Testis (tissue), 2 donors: ENCODE measurements at regions not wholly inside any gene's neighbourhood (a gene's known extent, or its start where the extent isn't known, plus 50 kb on each side); places are given as distances from the start of the nearest gene placed in this dataset.

Source experiments
- DNase-seq: peaks from one replicate; pipeline ENCODE4 v3.0.0-alpha.2; 2019
- H3K27ac ChIP-seq, 2 donors: fragments of 200-600 bp; sonication (generic); one replicate each; pipeline ENCODE4 v1.5.1; 2019
- H3K27me3 ChIP-seq: fragments of 200-600 bp; sonication (generic); one replicate; pipeline ENCODE4 v1.5.1; 2019
- H3K36me3 ChIP-seq: fragments of 200-600 bp; sonication (generic); one replicate; pipeline ENCODE4 v1.5.1; 2017; ENCODE audit warnings: low read depth; ENCODE audit errors: missing control alignments
- H3K4me1 ChIP-seq: fragments of 200-600 bp; sonication (generic); one replicate; pipeline ENCODE4 v1.5.1; 2019
- H3K4me3 ChIP-seq, 2 donors: fragments of 200-600 bp; sonication (generic); one replicate each; pipeline ENCODE4 v1.5.1; 2017 to 2019
- H3K9me3 ChIP-seq: fragments of 200-600 bp; sonication (generic); one replicate; pipeline ENCODE4 v1.5.1; 2017
- POLR2A ChIP-seq: fragments of 450-650 bp; IDR thresholded peaks from one replicate; pipeline ENCODE4 v1.6.1; 2017; ENCODE audit warnings: antibody characterized with exemption, mild to moderate bottlenecking, moderate library complexity
- WGBS, 2 donors: methylation state at CpG; one replicate each; pipeline ENCODE4 v1.1.5; 2018; 5-methylcytosine and 5-hydroxymethylcytosine counted together
- intact Hi-C: fragments of 100-400 bp; cut with DNase I; formaldehyde crosslinking; loops from one replicate; pipeline ENCODE4 v1.15.1; 2023; ENCODE audit warnings: low total_unique reads
- TF ChIP-seq, protein P1 (sequence below), 3 experiments: fragments of 450-650 bp in 2 of 3; fragments of 200-600 bp in 1 of 3; sonication (generic) in 1 of 3; IDR thresholded peaks; one replicate each; pipeline ENCODE4 v1.5.1; 2016 to 2019; ENCODE audit warnings: antibody characterized with exemption in 3 of 3, mild to moderate bottlenecking in 2 of 3, moderate library complexity in 1 of 3

DNA sequence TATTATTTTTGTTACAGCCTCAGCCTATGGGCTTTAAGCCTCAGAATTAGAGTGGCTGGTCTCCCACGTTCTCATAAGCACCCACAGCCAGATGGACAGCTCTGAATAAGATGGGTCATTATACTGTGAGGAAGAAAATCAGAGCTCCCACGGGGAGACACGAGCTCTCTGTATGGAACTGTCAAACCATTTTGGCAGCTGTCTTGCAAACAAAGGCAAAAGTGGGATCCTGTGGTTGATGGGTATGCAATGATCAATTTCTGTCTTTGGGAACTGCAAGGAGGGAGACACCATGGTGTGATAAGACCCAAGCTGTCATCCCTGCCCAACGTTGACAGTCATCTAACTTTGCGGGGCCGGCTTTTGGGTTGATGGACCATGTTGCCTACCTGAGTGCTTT, 614.3 kb downstream of the TYW1 start:
- Histone ChIP-seq H3K36me3 (no peaks in the 10 kb centered on the region), H3K4me1 (no peaks in the 10 kb centered on the region), H3K9me3 (no peaks in the 10 kb centered on the region), H3K27ac (no peak overlapping the region), H3K4me3 (no peak overlapping the region), H3K27me3 (no peaks in the 10 kb centered on the region)
- intact Hi-C loops = no loop called here
- TF ChIP-seq POLR2A = no peak
- TF ChIP-seq, protein P1, sequence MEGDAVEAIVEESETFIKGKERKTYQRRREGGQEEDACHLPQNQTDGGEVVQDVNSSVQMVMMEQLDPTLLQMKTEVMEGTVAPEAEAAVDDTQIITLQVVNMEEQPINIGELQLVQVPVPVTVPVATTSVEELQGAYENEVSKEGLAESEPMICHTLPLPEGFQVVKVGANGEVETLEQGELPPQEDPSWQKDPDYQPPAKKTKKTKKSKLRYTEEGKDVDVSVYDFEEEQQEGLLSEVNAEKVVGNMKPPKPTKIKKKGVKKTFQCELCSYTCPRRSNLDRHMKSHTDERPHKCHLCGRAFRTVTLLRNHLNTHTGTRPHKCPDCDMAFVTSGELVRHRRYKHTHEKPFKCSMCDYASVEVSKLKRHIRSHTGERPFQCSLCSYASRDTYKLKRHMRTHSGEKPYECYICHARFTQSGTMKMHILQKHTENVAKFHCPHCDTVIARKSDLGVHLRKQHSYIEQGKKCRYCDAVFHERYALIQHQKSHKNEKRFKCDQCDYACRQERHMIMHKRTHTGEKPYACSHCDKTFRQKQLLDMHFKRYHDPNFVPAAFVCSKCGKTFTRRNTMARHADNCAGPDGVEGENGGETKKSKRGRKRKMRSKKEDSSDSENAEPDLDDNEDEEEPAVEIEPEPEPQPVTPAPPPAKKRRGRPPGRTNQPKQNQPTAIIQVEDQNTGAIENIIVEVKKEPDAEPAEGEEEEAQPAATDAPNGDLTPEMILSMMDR (IDR thresholded peaks at IDR 0.05) = no peak
- no peak for DNase-seq
- 81 to 85% methylated on average over 6 of the region's 6 CpGs for WGBS, 2 donors

DNA sequence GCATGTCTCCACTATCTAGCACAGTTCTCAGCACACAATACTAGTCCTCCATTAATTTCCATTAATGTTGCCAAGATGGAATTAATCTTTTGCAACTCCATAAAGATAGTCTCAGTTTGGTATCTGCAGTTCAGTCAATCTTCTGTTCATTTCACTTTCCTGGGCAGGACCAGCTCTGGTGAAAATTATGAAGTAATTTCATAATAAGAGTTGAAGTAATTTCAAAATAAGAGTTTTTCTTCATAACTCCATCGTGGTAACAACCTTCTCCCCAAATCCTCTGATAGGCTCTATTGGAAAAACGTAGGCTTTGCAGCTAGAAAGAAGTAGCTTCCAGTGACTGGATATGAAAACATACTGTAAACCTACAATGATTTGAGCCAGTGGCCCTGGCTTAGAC, 618.2 kb downstream of the TYW1 start:
- no peaks in the 10 kb centered on the region for H3K36me3 ChIP-seq
- intact Hi-C loops = no loop called here
- 62 to 67% methylated on average over 2 of the region's 2 CpGs for WGBS, 2 donors
- no peak overlapping the region for H3K27ac ChIP-seq
- H3K4me1 ChIP-seq = no peaks in the 10 kb centered on the region
- H3K27me3 ChIP-seq = no peaks in the 10 kb centered on the region
- H3K9me3 ChIP-seq = no peaks in the 10 kb centered on the region
- DNase-seq = no peak
- no peak for TF ChIP-seq POLR2A
- TF ChIP-seq, protein P1 (IDR thresholded peaks at IDR 0.05) = no peak
- H3K4me3 ChIP-seq = no peak overlapping the region

DNA sequence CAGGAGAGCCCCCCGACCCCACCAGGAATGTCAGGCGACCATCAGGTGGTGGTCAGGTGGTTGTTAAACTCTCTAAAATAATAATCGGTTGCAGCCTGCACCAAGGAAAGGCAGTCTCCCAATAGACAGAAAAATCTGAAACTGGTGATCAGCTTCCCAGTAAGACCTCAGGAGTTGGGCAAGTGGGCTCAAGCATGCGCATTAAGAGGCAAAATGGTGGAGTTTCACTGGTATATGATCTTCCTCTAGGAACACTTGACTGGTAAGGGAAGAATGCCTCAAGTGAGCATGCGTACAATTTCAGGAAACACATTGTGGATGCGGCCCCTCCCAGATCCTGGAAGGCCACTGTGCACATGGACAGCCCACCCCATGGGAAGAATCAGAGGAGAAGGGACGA, 619.9 kb downstream of the TYW1 start:
- no peaks in the 10 kb centered on the region for H3K9me3 ChIP-seq
- intact Hi-C loops = no loop called here
- WGBS, 2 donors = 87 to 92% methylated on average over 7 of the region's 7 CpGs
- H3K4me3 ChIP-seq = no peak overlapping the region
- H3K27ac ChIP-seq = no peak overlapping the region
- DNase-seq = no peak
- no peaks in the 10 kb centered on the region for H3K27me3 ChIP-seq
- H3K36me3 ChIP-seq = no peaks in the 10 kb centered on the region
- TF ChIP-seq, protein P1 (IDR thresholded peaks at IDR 0.05) = no peak
- no peak for TF ChIP-seq POLR2A
- no peaks in the 10 kb centered on the region for H3K4me1 ChIP-seq

DNA sequence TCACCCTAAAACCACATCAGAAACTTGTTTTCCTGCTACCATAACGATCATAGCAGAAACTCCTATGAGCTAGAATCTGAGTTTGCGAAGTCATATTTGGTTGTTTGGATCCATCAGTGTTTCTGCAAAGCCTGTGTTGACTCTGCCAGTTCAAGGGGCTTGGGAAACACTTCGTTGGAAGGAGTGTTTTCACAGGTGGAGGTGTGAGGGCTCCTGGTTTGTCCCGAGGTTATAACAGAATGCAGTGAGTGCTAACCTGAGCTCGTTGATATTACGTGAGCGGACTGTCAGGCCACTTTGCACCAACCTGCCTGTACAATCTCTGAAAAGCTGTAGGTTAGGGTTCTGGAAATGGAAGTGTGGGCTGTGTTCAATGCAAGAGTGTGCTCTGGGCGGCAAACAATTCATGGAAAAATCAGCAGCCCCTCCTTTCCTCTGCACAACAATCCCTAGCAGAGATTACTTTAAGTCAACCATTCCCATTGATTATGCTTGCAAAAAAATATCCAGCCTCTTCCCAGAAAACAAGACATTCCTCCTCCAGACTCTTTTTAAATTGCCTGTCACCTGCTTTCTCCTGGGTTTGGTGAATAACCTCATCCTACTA, 622.0 kb downstream of the TYW1 start:
- Histone ChIP-seq H3K27me3 (no peaks in the 10 kb centered on the region), H3K4me3 (no peak overlapping the region), H3K4me1 (no peaks in the 10 kb centered on the region), H3K9me3 (no peaks in the 10 kb centered on the region), H3K36me3 (no peaks in the 10 kb centered on the region), H3K27ac (no peak overlapping the region)
- no peak for DNase-seq
- intact Hi-C loops = no loop called here
- no peak for TF ChIP-seq POLR2A
- TF ChIP-seq, protein P1 (IDR thresholded peaks at IDR 0.05) = no peak
- 79% methylated on average over 8 of the region's 8 CpGs for WGBS, 2 donors

DNA sequence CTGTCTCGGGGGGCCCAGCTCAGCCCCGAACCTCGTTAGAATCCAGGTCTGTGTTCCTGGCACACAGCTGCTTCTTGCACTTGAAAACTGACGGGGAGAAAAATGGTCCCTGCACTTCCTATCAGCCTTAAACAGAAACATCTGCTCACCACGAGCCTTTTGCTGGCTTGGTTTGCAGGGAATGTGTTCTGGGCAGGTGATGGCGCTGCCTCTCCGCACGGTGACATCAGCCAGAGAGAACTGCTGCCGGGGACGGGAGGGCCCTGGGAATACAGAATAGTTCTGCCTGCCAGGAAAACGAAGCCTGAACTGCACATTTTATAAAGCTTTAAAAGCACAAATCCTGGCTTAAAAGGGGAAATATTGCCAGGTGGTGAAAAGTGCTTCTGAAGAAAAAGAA, 622.5 kb downstream of the TYW1 start:
- Histone ChIP-seq H3K4me1 (no peaks in the 10 kb centered on the region), H3K27me3 (no peaks in the 10 kb centered on the region), H3K27ac (no peak overlapping the region), H3K36me3 (no peaks in the 10 kb centered on the region), H3K9me3 (no peaks in the 10 kb centered on the region), H3K4me3 (no peak overlapping the region)
- 26 to 36% methylated on average over 11 of the region's 11 CpGs for WGBS, 2 donors
- intact Hi-C loops = no loop called here
- TF ChIP-seq, protein P1 (IDR thresholded peaks at IDR 0.05) = no peak
- TF ChIP-seq POLR2A = no peak
- peak; percentile 44 for DNase-seq
